Mucosa of descending colon (tissue), 3 donors: ENCODE measurements at regions not wholly inside any gene's neighbourhood (a gene's known extent, or its start where the extent isn't known, plus 50 kb on each side); places are given as distances from the start of the nearest gene placed in this dataset.

Source experiments
- ATAC-seq: fragments of 200-7000 bp; cut with Tn5 transposase; one replicate; pipeline ENCODE4 v1.9.1; 2020; ENCODE audit warnings: mild to moderate bottlenecking, moderate library complexity
- DNase-seq, 3 donors: peaks; one replicate each; pipeline ENCODE4 v3.0.0-alpha.2; 2020
- H3K36me3 ChIP-seq: fragments of 200-600 bp; one replicate; pipeline ENCODE4 v1.8.0; 2021; ENCODE audit warnings: low read depth, mild to moderate bottlenecking
- H3K4me1 ChIP-seq: fragments of 200-600 bp; one replicate; pipeline ENCODE4 v1.8.0; 2021; ENCODE audit warnings: low read depth, mild to moderate bottlenecking
- H3K4me3 ChIP-seq: fragments of 200-600 bp; one replicate; pipeline ENCODE4 v1.8.0; 2021; ENCODE audit warnings: mild to moderate bottlenecking
- H3K9me3 ChIP-seq: fragments of 200-600 bp; one replicate; pipeline ENCODE4 v1.8.0; 2021; ENCODE audit warnings: mild to moderate bottlenecking
- CTCF ChIP-seq: fragments of 200-600 bp; IDR thresholded peaks from one replicate; pipeline ENCODE4 v1.8.0; 2022; ENCODE audit warnings: antibody characterized with exemption, mild to moderate bottlenecking
- intact Hi-C, 2 donors: fragments of 100-400 bp; cut with DNase I in 1 of 2; cut with micrococcal nuclease in 1 of 2; formaldehyde crosslinking; loops; one replicate each; pipeline versions ENCODE4 v1.11.0 to v1.11.1; 2022; cut with DNase I, micrococcal nuclease
- donor health status: DM: no; HTN: no; CAD: no; lungs with moderate emphysema.
- donor health status: DM: no; HTN: no; CAD: no.
- donor health status: DM: no; HTN: yes; CAD: no.

GRCh38 chr7:88480896-88481295 is 174.2 kb upstream of the STEAP4 start:
- peak; percentile 35 for ATAC-seq
- Histone ChIP-seq H3K4me3 (no peak overlapping the region), H3K4me1 (no peaks in the 10 kb centered on the region), H3K9me3 (no peaks in the 10 kb centered on the region), H3K36me3 (no peaks in the 10 kb centered on the region)
- intact Hi-C loops, result no loop called here
- DNase-seq, result peak in 2 of 3 donors; percentile 25 to 59
- no peak for TF ChIP-seq CTCF

GRCh38 chr7:88480271-88480670 is 173.6 kb upstream of the STEAP4 start:
- Histone ChIP-seq H3K36me3 (no peaks in the 10 kb centered on the region), H3K4me3 (no peak overlapping the region), H3K4me1 (no peaks in the 10 kb centered on the region), H3K9me3 (no peaks in the 10 kb centered on the region)
- intact Hi-C loops, result no loop called here
- ATAC-seq, result no peak
- no peak for TF ChIP-seq CTCF
- DNase-seq, result no peak

GRCh38 chr7:88477976-88478375 is 171.3 kb upstream of the STEAP4 start:
- TF ChIP-seq CTCF, result no peak
- Histone ChIP-seq H3K4me1 (no peaks in the 10 kb centered on the region), H3K9me3 (no peaks in the 10 kb centered on the region), H3K4me3 (no peak overlapping the region), H3K36me3 (no peaks in the 10 kb centered on the region)
- DNase-seq, result peak in 1 of 3 donors; percentile 11
- peak; percentile 54 for ATAC-seq
- intact Hi-C loops, result no loop called here

- intact Hi-C loops, result no loop called here
- Histone ChIP-seq H3K36me3 (no peaks in the 10 kb centered on the region), H3K4me1 (no peaks in the 10 kb centered on the region), H3K4me3 (no peak overlapping the region), H3K9me3 (no peaks in the 10 kb centered on the region)
- no peak for TF ChIP-seq CTCF
- ATAC-seq (no peak), DNase-seq (no peak)
Measured at GRCh38 chr7:88465600-88465999, 158.9 kb upstream of the STEAP4 start.

- no peak for TF ChIP-seq CTCF
- no peaks in the 10 kb centered on the region for H3K4me1 ChIP-seq
- intact Hi-C loops, result no loop called here
- H3K9me3 ChIP-seq, result no peaks in the 10 kb centered on the region
- DNase-seq (no peak), ATAC-seq (no peak)
- no peaks in the 10 kb centered on the region for H3K36me3 ChIP-seq
- no peak overlapping the region for H3K4me3 ChIP-seq
Measured at GRCh38 chr7:88462799-88463198, 156.1 kb upstream of the STEAP4 start.

- intact Hi-C loops, result no loop called here
- Histone ChIP-seq H3K9me3 (no peaks in the 10 kb centered on the region), H3K4me1 (peaks cover 7% of the 10 kb centered on the region), H3K36me3 (no peaks in the 10 kb centered on the region), H3K4me3 (no peak overlapping the region)
- TF ChIP-seq CTCF, result no peak
- no peak for ATAC-seq
- no peak for DNase-seq
Measured at GRCh38 chr7:88460650-88461049, 154.0 kb upstream of the STEAP4 start.
